RWPE2 (cell line): ENCODE measurements at regions not wholly inside any gene's neighbourhood (a gene's known extent, or its start where the extent isn't known, plus 50 kb on each side); places are given as distances from the start of the nearest gene placed in this dataset.

ENCODE experiments used
- ATAC-seq: fragments of 200-7000 bp; cut with Tn5 transposase; 3 replicates; pipeline ENCODE4 v1.9.1; 2021; ENCODE audit warnings: low read depth
- DNase-seq: peaks from one replicate; pipeline ENCODE4 v3.0.0-alpha.2; 2020; ENCODE audit warnings: low spot score
- H3K27ac ChIP-seq: fragments of 450-650 bp; 2 replicates; pipeline ENCODE4 v1.5.1; 2017; ENCODE audit warnings: mild to moderate bottlenecking; ENCODE audit not compliant: poor library complexity, severe bottlenecking
- H3K27me3 ChIP-seq: fragments of 250-450 bp; sonication (Bioruptor Pico); 2 replicates; pipeline ENCODE4 v1.5.1; 2021; ENCODE audit warnings: mild to moderate bottlenecking, moderate library complexity; ENCODE audit not compliant: insufficient read depth, poor library complexity, severe bottlenecking
- H3K36me3 ChIP-seq: fragments of 250-450 bp; sonication (Bioruptor Pico); 2 replicates; pipeline ENCODE4 v1.5.1; 2020; ENCODE audit warnings: low read depth, mild to moderate bottlenecking, moderate library complexity
- H3K4me1 ChIP-seq: fragments of 250-450 bp; sonication (Bioruptor Pico); 2 replicates; pipeline ENCODE4 v1.5.1; 2021; ENCODE audit warnings: mild to moderate bottlenecking, moderate library complexity; ENCODE audit not compliant: insufficient read depth, poor library complexity, severe bottlenecking
- H3K4me3 ChIP-seq: fragments of 250-450 bp; sonication (Bioruptor Pico); 2 replicates; pipeline ENCODE4 v1.5.1; 2021; ENCODE audit warnings: mild to moderate bottlenecking, moderate library complexity; ENCODE audit not compliant: severe bottlenecking
- H3K9me3 ChIP-seq: fragments of 250-450 bp; sonication (Bioruptor Pico); 2 replicates; pipeline ENCODE4 v1.5.1; 2021; ENCODE audit warnings: mild to moderate bottlenecking, moderate library complexity; ENCODE audit not compliant: severe bottlenecking
- CTCF ChIP-seq: fragments of 450-650 bp; IDR thresholded peaks from one replicate; pipeline ENCODE4 v1.5.1; 2017; ENCODE audit warnings: mild to moderate bottlenecking, moderate library complexity; ENCODE audit not compliant: poor library complexity, severe bottlenecking

DNA sequence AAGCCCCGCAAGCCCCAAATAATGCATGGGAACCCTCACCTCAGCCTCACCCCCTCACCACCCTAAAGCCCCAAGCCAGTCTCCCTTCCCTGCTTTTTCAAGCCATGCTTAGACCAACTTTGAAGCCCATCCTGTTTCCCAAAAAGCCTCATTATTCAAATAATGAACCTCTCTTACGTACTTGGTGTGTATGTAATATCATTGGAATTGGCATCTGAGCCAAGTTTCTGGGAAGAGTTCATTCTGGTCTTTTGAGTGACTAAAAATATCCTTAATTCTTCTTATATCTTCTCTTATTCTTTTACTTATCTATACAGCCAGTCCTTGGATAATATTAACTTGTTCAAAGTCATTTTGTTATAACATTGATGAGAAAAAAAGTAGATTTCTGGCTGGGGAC lies 875.8 kb upstream of the SLIT2 start:
- Histone ChIP-seq H3K27me3 (no peaks in the 10 kb centered on the region), H3K4me3 (no peak overlapping the region), H3K4me1 (peaks cover 31% of the 10 kb centered on the region), H3K9me3 (peaks cover 2% of the 10 kb centered on the region), H3K27ac (peak overlapping the region; percentile 13), H3K36me3 (no peaks in the 10 kb centered on the region)
- DNase-seq (no peak), ATAC-seq (no peak)
- no peak for TF ChIP-seq CTCF

DNA sequence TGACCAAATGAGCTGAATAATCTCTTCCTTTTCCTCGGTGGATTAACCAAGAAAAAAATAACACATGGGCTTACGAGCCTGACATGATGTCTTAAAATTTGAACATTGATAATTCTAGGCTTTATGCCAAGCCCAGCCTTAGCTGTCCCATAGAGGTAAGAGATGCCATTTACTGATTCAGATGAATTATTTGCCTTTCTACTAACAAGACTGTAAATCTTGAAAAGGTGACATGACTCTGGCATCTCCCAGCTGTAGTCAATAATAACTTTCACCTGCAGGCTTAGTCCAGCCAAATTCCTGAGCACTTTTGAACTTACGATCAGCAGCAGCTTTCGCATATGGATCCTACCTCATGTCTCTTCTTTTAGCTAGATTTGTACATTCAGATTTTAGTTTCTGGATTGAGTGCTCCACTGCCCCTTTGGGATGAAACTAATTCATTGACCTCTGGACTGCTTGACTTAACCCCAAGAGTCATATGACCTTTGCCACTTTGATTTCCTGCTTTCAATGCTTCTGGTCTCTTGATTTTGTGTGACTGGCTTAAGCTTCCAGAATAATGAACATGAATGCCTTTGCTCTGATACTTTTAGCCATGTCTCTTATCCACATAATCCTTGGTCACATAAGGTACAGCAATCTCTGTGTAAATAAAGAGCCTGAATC lies 876.4 kb upstream of the SLIT2 start:
- TF ChIP-seq CTCF: no peak
- Histone ChIP-seq H3K4me1 (peaks cover 24% of the 10 kb centered on the region), H3K9me3 (peaks cover 2% of the 10 kb centered on the region), H3K27me3 (no peaks in the 10 kb centered on the region), H3K27ac (peak overlapping the region; percentile 13), H3K4me3 (no peak overlapping the region), H3K36me3 (no peaks in the 10 kb centered on the region)
- ATAC-seq (peak; percentile 46; the same call in 2 of the 3 replicates), DNase-seq (no peak)

DNA sequence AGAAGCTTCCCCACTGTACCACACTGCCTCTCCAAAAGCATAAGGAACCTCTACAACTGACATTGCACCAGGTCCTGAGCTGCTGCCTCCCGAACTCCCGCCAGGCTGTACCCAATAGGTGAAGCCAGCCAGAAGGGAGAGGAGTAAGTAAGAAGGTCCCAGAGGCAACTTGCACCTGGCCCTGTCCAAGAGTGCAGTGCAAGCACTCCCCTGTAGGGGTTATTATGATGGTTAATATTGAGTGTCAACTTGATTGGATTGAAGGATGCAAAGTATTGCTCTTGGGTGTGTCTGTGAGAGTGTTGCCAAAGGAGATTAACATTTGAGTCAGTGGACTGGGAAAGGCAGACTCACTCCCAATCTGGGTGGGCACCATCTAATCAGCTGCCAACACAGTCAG lies 879.3 kb upstream of the SLIT2 start:
- no peak for DNase-seq
- TF ChIP-seq CTCF: no peak

GRCh38 chr4:19368800-19369199 lies 882.9 kb upstream of the SLIT2 start:
- peaks cover 8% of the 10 kb centered on the region for H3K4me1 ChIP-seq
- no peak for TF ChIP-seq CTCF
- H3K27ac ChIP-seq: no peak overlapping the region
- ATAC-seq: no peak
- H3K27me3 ChIP-seq: no peaks in the 10 kb centered on the region
- peaks cover 2% of the 10 kb centered on the region for H3K9me3 ChIP-seq
- H3K4me3 ChIP-seq: no peak overlapping the region
- no peak for DNase-seq
- no peaks in the 10 kb centered on the region for H3K36me3 ChIP-seq

More for the DNA sequence above, 879.3 kb upstream of the SLIT2 start:
- peaks cover 2% of the 10 kb centered on the region for H3K9me3 ChIP-seq
- no peaks in the 10 kb centered on the region for H3K27me3 ChIP-seq
- H3K4me3 ChIP-seq: no peak overlapping the region
- H3K4me1 ChIP-seq: peaks cover 12% of the 10 kb centered on the region
- no peak overlapping the region for H3K27ac ChIP-seq
- no peak for ATAC-seq
- H3K36me3 ChIP-seq: no peaks in the 10 kb centered on the region

DNA sequence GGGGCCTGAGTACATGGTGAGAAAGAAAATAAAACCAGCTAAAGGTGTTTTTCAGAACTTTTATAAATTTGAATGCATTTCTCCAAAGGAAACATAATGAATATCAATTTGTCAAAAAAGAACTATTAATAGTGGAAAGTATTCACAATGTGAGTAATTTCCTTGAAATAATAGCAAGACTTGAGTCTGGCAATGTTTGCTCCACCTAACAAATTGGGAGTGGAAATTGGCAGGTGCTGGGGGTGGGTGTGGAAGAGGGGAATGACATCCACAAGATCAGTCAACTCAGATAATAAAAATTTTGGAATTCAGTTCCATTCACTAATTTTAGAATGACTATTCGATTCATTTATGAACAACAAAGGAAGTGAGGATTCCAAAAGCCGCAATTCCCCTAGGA lies 884.8 kb upstream of the SLIT2 start:
- H3K4me1 ChIP-seq: peaks cover 8% of the 10 kb centered on the region
- no peaks in the 10 kb centered on the region for H3K36me3 ChIP-seq
- no peak for TF ChIP-seq CTCF
- ATAC-seq (no peak), DNase-seq (no peak)
- no peaks in the 10 kb centered on the region for H3K9me3 ChIP-seq
- no peaks in the 10 kb centered on the region for H3K27me3 ChIP-seq
- H3K27ac ChIP-seq: no peak overlapping the region
- no peak overlapping the region for H3K4me3 ChIP-seq
